ENCODE measurements at regions not wholly inside any gene's neighbourhood (a gene's known extent, or its start where the extent isn't known, plus 50 kb on each side); places are given as distances from the start of the nearest gene placed in this dataset.

DNA sequence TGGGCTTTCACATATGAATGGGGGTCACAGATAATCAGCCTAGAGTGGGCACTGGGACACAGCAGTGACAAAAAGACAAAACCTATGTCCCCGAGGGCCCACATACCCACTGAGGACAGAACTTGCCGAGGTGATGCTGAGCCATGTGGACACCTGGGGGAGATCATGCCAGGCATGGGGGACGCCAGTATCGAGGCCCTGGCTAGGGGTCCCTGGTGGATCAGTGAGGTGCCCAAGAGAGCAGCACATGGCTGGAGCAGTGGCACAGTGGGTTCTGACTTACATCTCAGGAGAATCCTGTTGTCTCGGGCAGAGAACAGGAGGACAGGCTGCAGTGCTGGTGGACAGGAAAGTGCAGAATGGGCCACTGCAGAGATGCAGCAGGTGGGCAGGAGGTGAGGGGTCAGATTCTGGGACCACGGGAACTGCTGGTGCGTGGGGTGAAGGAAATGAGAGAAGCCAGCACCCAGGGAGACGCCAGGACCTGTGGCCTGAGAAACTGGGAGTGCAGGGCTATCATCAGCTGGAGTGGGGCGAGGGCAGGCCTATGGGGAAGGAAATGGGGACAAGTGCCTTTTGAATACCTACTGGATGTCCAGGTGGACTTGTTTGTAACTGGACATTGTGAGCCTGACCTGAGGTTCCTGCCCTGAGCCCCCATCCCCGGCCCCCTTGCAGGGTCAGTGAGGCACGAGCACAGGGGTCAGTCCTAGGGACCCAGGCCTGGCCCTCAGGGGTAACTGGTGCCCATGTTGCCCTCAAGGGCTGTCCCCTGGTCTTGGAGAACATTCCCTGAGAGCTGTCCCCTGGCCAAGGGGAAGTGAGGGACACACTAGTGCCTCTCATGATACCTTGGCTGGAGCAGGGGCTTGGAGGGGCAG is 91.2 kb upstream of the RET start:
- Mint-ChIP-seq H3K4me3 (no peak overlapping the region), H3K9me3 (peaks cover 0 to 4% (median 0%) of the 10 kb centered on the region in 7 donors), H3K36me3 (no peaks in the 10 kb centered on the region), H3K27ac (no peak overlapping the region), H3K27me3 (ENCODE audit: low read depth in 3 of 3) (peaks cover 0 to 7% (median 5%) of the 10 kb centered on the region in 3 donors), H3K4me1 (peaks cover 28% of the 10 kb centered on the region)
- no peak overlapping the region for H2AFZ ChIP-seq (ENCODE audit: insufficient read depth, low read depth, low read length, poor library complexity, severe bottlenecking)
- no peaks in the 10 kb centered on the region for H3K36me3 ChIP-seq (replicated peaks in 1 of 2; ENCODE audit: control insufficient read depth in 1 of 2, insufficient read depth in 2 of 2, low read length in 2 of 2)
- H3K27ac ChIP-seq (ENCODE audit: low read depth in 1 of 2, low read length in 2 of 2) = no peak overlapping the region
- H3K9ac ChIP-seq (ENCODE audit: insufficient read depth, low read length, poor library complexity, severe bottlenecking) = no peak overlapping the region
- peaks cover 13 to 15% of the 10 kb centered on the region in 2 donors for H3K4me1 ChIP-seq (ENCODE audit: control insufficient read depth in 1 of 2, insufficient read depth in 2 of 2, low read length in 2 of 2)
- no peak for DNase-seq
- TF ChIP-seq, protein P1, sequence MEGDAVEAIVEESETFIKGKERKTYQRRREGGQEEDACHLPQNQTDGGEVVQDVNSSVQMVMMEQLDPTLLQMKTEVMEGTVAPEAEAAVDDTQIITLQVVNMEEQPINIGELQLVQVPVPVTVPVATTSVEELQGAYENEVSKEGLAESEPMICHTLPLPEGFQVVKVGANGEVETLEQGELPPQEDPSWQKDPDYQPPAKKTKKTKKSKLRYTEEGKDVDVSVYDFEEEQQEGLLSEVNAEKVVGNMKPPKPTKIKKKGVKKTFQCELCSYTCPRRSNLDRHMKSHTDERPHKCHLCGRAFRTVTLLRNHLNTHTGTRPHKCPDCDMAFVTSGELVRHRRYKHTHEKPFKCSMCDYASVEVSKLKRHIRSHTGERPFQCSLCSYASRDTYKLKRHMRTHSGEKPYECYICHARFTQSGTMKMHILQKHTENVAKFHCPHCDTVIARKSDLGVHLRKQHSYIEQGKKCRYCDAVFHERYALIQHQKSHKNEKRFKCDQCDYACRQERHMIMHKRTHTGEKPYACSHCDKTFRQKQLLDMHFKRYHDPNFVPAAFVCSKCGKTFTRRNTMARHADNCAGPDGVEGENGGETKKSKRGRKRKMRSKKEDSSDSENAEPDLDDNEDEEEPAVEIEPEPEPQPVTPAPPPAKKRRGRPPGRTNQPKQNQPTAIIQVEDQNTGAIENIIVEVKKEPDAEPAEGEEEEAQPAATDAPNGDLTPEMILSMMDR (IDR thresholded peaks at IDR 0.05) = no peak
- H3K4me3 ChIP-seq (replicated peaks in 1 of 3; ENCODE audit: low read depth in 2 of 3, low read length in 3 of 3) = no peak overlapping the region
- WGBS (ENCODE audit: insufficient coverage) = 91% methylated on average over 11 of the region's 11 CpGs
- no peaks in the 10 kb centered on the region for H3K27me3 ChIP-seq (ENCODE audit: control insufficient read depth in 2 of 2, insufficient read depth in 2 of 2, low read length in 2 of 2)
- no peaks in the 10 kb centered on the region for H4K20me1 ChIP-seq (ENCODE audit: insufficient read depth, low read length)
- H3K4me2 ChIP-seq (replicated peaks; ENCODE audit: extremely low read depth, low read length, poor library complexity, severe bottlenecking) = no peak overlapping the region
- no peaks in the 10 kb centered on the region for H3K79me2 ChIP-seq (ENCODE audit: insufficient read depth, low read length)
- intact Hi-C loops (cut with micrococcal nuclease) = no loop called here
- no peaks in the 10 kb centered on the region for H3K9me3 ChIP-seq (replicated peaks in 1 of 2; ENCODE audit: control insufficient read depth in 1 of 2, insufficient read depth in 1 of 2, low read length in 2 of 2)

DNA sequence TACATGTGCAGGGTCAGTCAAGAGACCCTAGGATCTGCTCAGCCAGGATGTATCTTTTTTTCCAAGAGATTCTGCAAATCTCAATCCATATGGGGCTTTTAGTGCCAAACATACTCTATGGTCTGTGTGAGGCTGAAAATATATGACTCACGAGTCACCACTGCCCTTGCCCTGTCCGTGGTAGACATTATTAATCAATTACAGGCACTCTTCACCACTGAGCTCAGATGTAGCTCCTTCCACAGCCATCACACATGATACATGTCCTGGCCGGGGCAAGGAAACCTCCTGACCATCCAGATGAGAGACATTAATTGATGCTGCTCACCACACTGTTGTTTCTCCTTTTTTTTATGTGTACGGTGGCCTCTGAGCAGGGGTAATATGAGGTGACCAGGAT is 90.2 kb upstream of the RET start:
- peaks cover 28% of the 10 kb centered on the region for H3K4me1 Mint-ChIP-seq
- no peak for DNase-seq
- H3K9ac ChIP-seq (ENCODE audit: insufficient read depth, low read length, poor library complexity, severe bottlenecking) = no peak overlapping the region
- no peaks in the 10 kb centered on the region for H3K79me2 ChIP-seq (ENCODE audit: insufficient read depth, low read length)
- no peaks in the 10 kb centered on the region for H4K20me1 ChIP-seq (ENCODE audit: insufficient read depth, low read length)
- no peaks in the 10 kb centered on the region for H3K9me3 ChIP-seq (replicated peaks in 1 of 2; ENCODE audit: control insufficient read depth in 1 of 2, insufficient read depth in 1 of 2, low read length in 2 of 2)
- H3K27me3 Mint-ChIP-seq (ENCODE audit: low read depth in 3 of 3) = peaks cover 0 to 7% (median 5%) of the 10 kb centered on the region in 3 donors
- H3K9me3 Mint-ChIP-seq = peaks cover 0 to 4% (median 0%) of the 10 kb centered on the region in 7 donors
- no peak overlapping the region for H3K27ac Mint-ChIP-seq
- H3K27me3 ChIP-seq (ENCODE audit: control insufficient read depth in 2 of 2, insufficient read depth in 2 of 2, low read length in 2 of 2) = no peaks in the 10 kb centered on the region
- intact Hi-C loops (cut with micrococcal nuclease) = no loop called here
- TF ChIP-seq, protein P1 (IDR thresholded peaks at IDR 0.05) = no peak
- 100% methylated on average over 1 of the region's 4 CpGs for WGBS (ENCODE audit: insufficient coverage)
- no peak overlapping the region for H3K27ac ChIP-seq (ENCODE audit: low read depth in 1 of 2, low read length in 2 of 2)
- no peaks in the 10 kb centered on the region for H3K36me3 Mint-ChIP-seq
- no peak overlapping the region for H3K4me3 Mint-ChIP-seq
- no peak overlapping the region for H2AFZ ChIP-seq (ENCODE audit: insufficient read depth, low read depth, low read length, poor library complexity, severe bottlenecking)
- peaks cover 13 to 15% of the 10 kb centered on the region in 2 donors for H3K4me1 ChIP-seq (ENCODE audit: control insufficient read depth in 1 of 2, insufficient read depth in 2 of 2, low read length in 2 of 2)
- no peaks in the 10 kb centered on the region for H3K36me3 ChIP-seq (replicated peaks in 1 of 2; ENCODE audit: control insufficient read depth in 1 of 2, insufficient read depth in 2 of 2, low read length in 2 of 2)
- no peak overlapping the region for H3K4me2 ChIP-seq (replicated peaks; ENCODE audit: extremely low read depth, low read length, poor library complexity, severe bottlenecking)
- no peak overlapping the region for H3K4me3 ChIP-seq (replicated peaks in 1 of 3; ENCODE audit: low read depth in 2 of 3, low read length in 3 of 3)
